ENCODE measurements at regions not wholly inside any gene's neighbourhood (a gene's known extent, or its start where the extent isn't known, plus 50 kb on each side); places are given as distances from the start of the nearest gene placed in this dataset.

GRCh38 chr2:402721-403120 lies 114.8 kb upstream of the ALKAL2 start:
- intact Hi-C loops (cut with DNase I): no loop called here
- Histone ChIP-seq H3K36me3 (no peaks in the 10 kb centered on the region), H3K27me3 (peaks cover 0 to 3% (median 0%) of the 10 kb centered on the region in 3 donors), H3K9me3 (no peaks in the 10 kb centered on the region), H3K4me1 (no peaks in the 10 kb centered on the region), H3K4me3 (no peak overlapping the region), H3K27ac (no peak overlapping the region)
- no peak for DNase-seq
- 86 to 92% methylated on average over 3 of the region's 3 CpGs for WGBS, 2 donors
- TF ChIP-seq POLR2A (IDR thresholded peaks at IDR 0.05) (no peak), CTCF (IDR thresholded peaks at IDR 0.05) (no peak), POLR2AphosphoS5 (IDR thresholded peaks at IDR 0.05) (no peak), EP300 (IDR thresholded peaks at IDR 0.05) (no peak)

GRCh38 chr2:402206-402605 lies 114.3 kb upstream of the ALKAL2 start:
- no peaks in the 10 kb centered on the region for H3K9me3 ChIP-seq
- peaks cover 0 to 2% (median 0%) of the 10 kb centered on the region in 3 donors for H3K27me3 ChIP-seq
- no peak overlapping the region for H3K4me3 ChIP-seq
- DNase-seq: no peak
- WGBS, 2 donors: 88 to 90% methylated on average over 3 of the region's 3 CpGs
- H3K4me1 ChIP-seq: no peaks in the 10 kb centered on the region
- no peaks in the 10 kb centered on the region for H3K36me3 ChIP-seq
- intact Hi-C loops (cut with DNase I): no loop called here
- no peak for TF ChIP-seq EP300 (IDR thresholded peaks at IDR 0.05)
- no peak for TF ChIP-seq POLR2A (IDR thresholded peaks at IDR 0.05)
- no peak for TF ChIP-seq POLR2AphosphoS5 (IDR thresholded peaks at IDR 0.05)
- no peak for TF ChIP-seq CTCF (IDR thresholded peaks at IDR 0.05)
- no peak overlapping the region for H3K27ac ChIP-seq

GRCh38 chr2:401019-401679 lies 113.3 kb upstream of the ALKAL2 start:
- no peak for DNase-seq
- Histone ChIP-seq H3K27me3 (no peaks in the 10 kb centered on the region), H3K36me3 (no peaks in the 10 kb centered on the region), H3K27ac (no peak overlapping the region), H3K4me3 (no peak overlapping the region), H3K4me1 (no peaks in the 10 kb centered on the region), H3K9me3 (no peaks in the 10 kb centered on the region)
- intact Hi-C loops (cut with DNase I): no loop called here
- 88 to 91% methylated on average over 14 of the region's 14 CpGs for WGBS, 2 donors
- TF ChIP-seq POLR2A (IDR thresholded peaks at IDR 0.05): no peak
- TF ChIP-seq POLR2AphosphoS5 (IDR thresholded peaks at IDR 0.05): no peak

- intact Hi-C loops (cut with DNase I): no loop called here
- Histone ChIP-seq H3K27me3 (no peaks in the 10 kb centered on the region), H3K9me3 (no peaks in the 10 kb centered on the region), H3K4me1 (no peaks in the 10 kb centered on the region), H3K36me3 (no peaks in the 10 kb centered on the region), H3K27ac (no peak overlapping the region), H3K4me3 (no peak overlapping the region)
- 93 to 94% methylated on average over 9 of the region's 9 CpGs for WGBS, 2 donors
- no peak for TF ChIP-seq EP300 (IDR thresholded peaks at IDR 0.05)
- no peak for TF ChIP-seq POLR2A (IDR thresholded peaks at IDR 0.05)
- TF ChIP-seq CTCF (IDR thresholded peaks at IDR 0.05): no peak
- no peak for TF ChIP-seq POLR2AphosphoS5 (IDR thresholded peaks at IDR 0.05)
- DNase-seq: no peak
These were observed 110.0 kb upstream of the ALKAL2 start for GRCh38 chr2:397926-398325.

- intact Hi-C loops (cut with DNase I): no loop called here
- 85 to 92% methylated on average over 14 of the region's 14 CpGs for WGBS, 2 donors
- no peaks in the 10 kb centered on the region for H3K36me3 ChIP-seq
- H3K9me3 ChIP-seq: no peaks in the 10 kb centered on the region
- H3K4me1 ChIP-seq: no peaks in the 10 kb centered on the region
- DNase-seq: no peak
- H3K27me3 ChIP-seq: no peaks in the 10 kb centered on the region
- no peak overlapping the region for H3K4me3 ChIP-seq
- no peak overlapping the region for H3K27ac ChIP-seq
- TF ChIP-seq EP300 (IDR thresholded peaks at IDR 0.05): no peak
- TF ChIP-seq CTCF (IDR thresholded peaks at IDR 0.05): no peak
- no peak for TF ChIP-seq POLR2AphosphoS5 (IDR thresholded peaks at IDR 0.05)
- no peak for TF ChIP-seq POLR2A (IDR thresholded peaks at IDR 0.05)
These were observed 109.6 kb upstream of the ALKAL2 start for GRCh38 chr2:397521-397920.

All from sigmoid colon (tissue), 6 donors.